Liver (tissue), 8 donors: ENCODE measurements at regions not wholly inside any gene's neighbourhood (a gene's known extent, or its start where the extent isn't known, plus 50 kb on each side); places are given as distances from the start of the nearest gene placed in this dataset.

Source experiments
- DNase-seq: peaks from one replicate; pipeline ENCODE4 v3.0.0-alpha.2; 2017; ENCODE audit warnings: low spot score
- H3K27ac ChIP-seq, 2 donors: one replicate each; pipeline ENCODE4 v1.7.0; 2013; ENCODE audit warnings: inconsistent platforms in 2 of 2, low read length in 2 of 2, control low read depth in 1 of 2, low read depth in 1 of 2, mild to moderate bottlenecking in 1 of 2
- H3K27me3 ChIP-seq, 4 donors: one replicate each; pipeline versions ENCODE4 v1.6.1 to v1.7.0; 2013; ENCODE audit warnings: low read length in 3 of 4, inconsistent platforms in 1 of 4, mild to moderate bottlenecking in 1 of 4, moderate library complexity in 1 of 4; ENCODE audit not compliant: control insufficient read depth in 4 of 4, insufficient read depth in 4 of 4
- H3K36me3 ChIP-seq, 4 donors: one replicate each; pipeline versions ENCODE4 v1.6.1 to v1.7.0; 2013; ENCODE audit warnings: low read length in 3 of 4, mild to moderate bottlenecking in 3 of 4, low read depth in 1 of 4, moderate library complexity in 1 of 4; ENCODE audit not compliant: control insufficient read depth in 4 of 4, insufficient read depth in 3 of 4
- H3K4me1 ChIP-seq, 4 donors: one replicate each; pipeline versions ENCODE4 v1.6.1 to v1.7.0; 2013; ENCODE audit warnings: low read length in 3 of 4, mild to moderate bottlenecking in 3 of 4, moderate library complexity in 1 of 4; ENCODE audit not compliant: control insufficient read depth in 4 of 4, insufficient read depth in 4 of 4
- H3K4me3 ChIP-seq, 3 donors: one replicate each; pipeline versions ENCODE4 v1.6.1 to v1.7.0; 2013; ENCODE audit warnings: low read length in 3 of 3, control low read depth in 1 of 3, low read depth in 1 of 3, mild to moderate bottlenecking in 1 of 3
- H3K9ac ChIP-seq, 2 donors: one replicate each; pipeline ENCODE4 v1.7.0; 2013; ENCODE audit warnings: low read length in 2 of 2, mild to moderate bottlenecking in 2 of 2, moderate library complexity in 2 of 2, control low read depth in 1 of 2, low read depth in 1 of 2
- H3K9me3 ChIP-seq, 4 donors: one replicate each; pipeline versions ENCODE4 v1.6.1 to v1.7.0; 2013; ENCODE audit warnings: low read length in 3 of 4; ENCODE audit not compliant: control insufficient read depth in 4 of 4
- EGR1 ChIP-seq, 2 donors: IDR thresholded peaks; 2 replicates each; pipeline ENCODE4 v1.6.1; 2016 to 2018; ENCODE audit warnings: antibody characterized with exemption in 2 of 2, low read depth in 2 of 2
- FOXA1 ChIP-seq: IDR thresholded peaks from 2 replicates; pipeline ENCODE4 v1.6.1; 2016; ENCODE audit warnings: antibody characterized with exemption
- FOXA2 ChIP-seq: IDR thresholded peaks from 2 replicates; pipeline ENCODE4 v1.6.1; 2016; ENCODE audit warnings: antibody characterized with exemption
- GABPA ChIP-seq, 2 donors: IDR thresholded peaks in 1 of 2; conservative IDR thresholded peaks in 1 of 2; 2 replicates each; pipeline ENCODE4 v1.6.1; 2016; ENCODE audit warnings: antibody characterized with exemption in 2 of 2, mild to moderate bottlenecking in 1 of 2, moderate library complexity in 1 of 2
- HNF4A ChIP-seq, 2 donors: conservative IDR thresholded peaks; 2 replicates each; pipeline ENCODE4 v1.6.1; 2016; ENCODE audit warnings: antibody characterized with exemption in 2 of 2, mild to moderate bottlenecking in 2 of 2
- HNF4G ChIP-seq: IDR thresholded peaks from 2 replicates; pipeline ENCODE4 v1.6.1; 2016; ENCODE audit warnings: antibody characterized with exemption
- JUND ChIP-seq, 2 donors: IDR thresholded peaks; 2 replicates each; pipeline ENCODE4 v1.6.1; 2016; ENCODE audit warnings: antibody characterized with exemption in 2 of 2
- NR2F2 ChIP-seq: IDR thresholded peaks from 2 replicates; pipeline ENCODE4 v1.6.1; 2016; ENCODE audit warnings: antibody characterized with exemption
- RAD21 ChIP-seq, 2 donors: IDR thresholded peaks; 2 replicates each; pipeline ENCODE4 v1.6.1; 2016; ENCODE audit warnings: antibody characterized with exemption in 2 of 2, mild to moderate bottlenecking in 2 of 2
- RXRA ChIP-seq, 2 donors: IDR thresholded peaks; 2 replicates each; pipeline ENCODE4 v1.6.1; 2017 to 2018; ENCODE audit warnings: antibody characterized with exemption in 2 of 2, mild to moderate bottlenecking in 1 of 2
- SP1 ChIP-seq: IDR thresholded peaks from 2 replicates; pipeline ENCODE4 v1.6.1; 2018; ENCODE audit warnings: antibody characterized with exemption, mild to moderate bottlenecking
- YY1 ChIP-seq: IDR thresholded peaks from 2 replicates; pipeline ENCODE4 v1.6.1; 2016; ENCODE audit warnings: antibody characterized with exemption, mild to moderate bottlenecking
- WGBS: extraction: QIAGEN DNeasy Blood & Tissue Kit; methylation state at CpG from one replicate; pipeline ENCODE4 v1.1.7; 2013; 5-methylcytosine and 5-hydroxymethylcytosine counted together
- TF ChIP-seq, protein P1 (sequence below): IDR thresholded peaks from 2 replicates; pipeline ENCODE4 v1.6.1; 2016; ENCODE audit warnings: antibody characterized with exemption
- TF ChIP-seq, protein P2 (sequence below): fragments of 150-350 bp; IDR thresholded peaks from 2 replicates; pipeline ENCODE4 v1.5.1; 2017; ENCODE audit warnings: improper control_type of control experiment, low read depth, low read length; ENCODE audit not compliant: missing input control
- TF ChIP-seq, protein P3 (sequence below): IDR thresholded peaks from 2 replicates; pipeline ENCODE4 v1.6.1; 2016; ENCODE audit warnings: antibody characterized with exemption
- TF ChIP-seq, protein P4 (sequence below): IDR thresholded peaks from 2 replicates; pipeline ENCODE4 v1.6.1; 2016; ENCODE audit warnings: antibody characterized with exemption, mild to moderate bottlenecking
- donor health status: healthy.
- donor health status: healthy.
- donor health status: healthy.
- donor health status: healthy.
- donor health status: healthy.

DNA sequence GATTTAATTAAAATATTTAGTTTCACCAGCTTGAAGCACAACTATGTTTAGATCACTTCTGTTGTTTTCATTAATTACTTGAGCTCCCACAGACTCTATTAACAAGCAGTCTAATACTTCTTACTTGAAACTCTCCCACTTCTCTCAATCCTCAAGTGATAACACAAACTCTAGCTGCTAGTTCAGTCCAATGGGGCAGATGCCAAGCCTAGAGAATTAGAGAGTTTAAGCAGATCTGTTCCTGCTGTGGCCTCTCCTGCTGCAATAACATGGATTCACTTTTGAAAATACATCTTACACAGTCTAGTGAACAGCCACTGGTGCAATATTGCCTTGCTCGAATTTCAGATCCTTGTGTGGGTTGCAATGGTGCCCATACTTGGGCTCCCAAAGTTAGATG lies 566.4 kb upstream of the SGO1 start:
- Histone ChIP-seq H3K4me3 (no peak overlapping the region), H3K9me3 (no peaks in the 10 kb centered on the region), H3K27me3 (no peaks in the 10 kb centered on the region), H3K36me3 (no peaks in the 10 kb centered on the region), H3K9ac (no peak overlapping the region), H3K27ac (no peak overlapping the region), H3K4me1 (no peaks in the 10 kb centered on the region)
- DNase-seq: no peak
- no peak for TF ChIP-seq HNF4G
- no peak for TF ChIP-seq JUND (IDR thresholded peaks at IDR 0.05)
- TF ChIP-seq EGR1 (IDR thresholded peaks at IDR 0.05; ENCODE audit: low read depth in 2 of 2): no peak
- TF ChIP-seq HNF4A (conservative IDR thresholded peaks at IDR 0.05): no peak
- TF ChIP-seq, protein P1, sequence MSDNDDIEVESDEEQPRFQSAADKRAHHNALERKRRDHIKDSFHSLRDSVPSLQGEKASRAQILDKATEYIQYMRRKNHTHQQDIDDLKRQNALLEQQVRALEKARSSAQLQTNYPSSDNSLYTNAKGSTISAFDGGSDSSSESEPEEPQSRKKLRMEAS: no peak
- TF ChIP-seq, protein P2, sequence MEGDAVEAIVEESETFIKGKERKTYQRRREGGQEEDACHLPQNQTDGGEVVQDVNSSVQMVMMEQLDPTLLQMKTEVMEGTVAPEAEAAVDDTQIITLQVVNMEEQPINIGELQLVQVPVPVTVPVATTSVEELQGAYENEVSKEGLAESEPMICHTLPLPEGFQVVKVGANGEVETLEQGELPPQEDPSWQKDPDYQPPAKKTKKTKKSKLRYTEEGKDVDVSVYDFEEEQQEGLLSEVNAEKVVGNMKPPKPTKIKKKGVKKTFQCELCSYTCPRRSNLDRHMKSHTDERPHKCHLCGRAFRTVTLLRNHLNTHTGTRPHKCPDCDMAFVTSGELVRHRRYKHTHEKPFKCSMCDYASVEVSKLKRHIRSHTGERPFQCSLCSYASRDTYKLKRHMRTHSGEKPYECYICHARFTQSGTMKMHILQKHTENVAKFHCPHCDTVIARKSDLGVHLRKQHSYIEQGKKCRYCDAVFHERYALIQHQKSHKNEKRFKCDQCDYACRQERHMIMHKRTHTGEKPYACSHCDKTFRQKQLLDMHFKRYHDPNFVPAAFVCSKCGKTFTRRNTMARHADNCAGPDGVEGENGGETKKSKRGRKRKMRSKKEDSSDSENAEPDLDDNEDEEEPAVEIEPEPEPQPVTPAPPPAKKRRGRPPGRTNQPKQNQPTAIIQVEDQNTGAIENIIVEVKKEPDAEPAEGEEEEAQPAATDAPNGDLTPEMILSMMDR: no peak
- TF ChIP-seq SP1: no peak
- no peak for TF ChIP-seq FOXA2
- TF ChIP-seq YY1: no peak
- TF ChIP-seq GABPA (IDR thresholded peaks at IDR 0.05 in 1 of 2, conservative IDR thresholded peaks at IDR 0.05 in 1 of 2): no peak
- TF ChIP-seq FOXA1: no peak
- TF ChIP-seq, protein P3, sequence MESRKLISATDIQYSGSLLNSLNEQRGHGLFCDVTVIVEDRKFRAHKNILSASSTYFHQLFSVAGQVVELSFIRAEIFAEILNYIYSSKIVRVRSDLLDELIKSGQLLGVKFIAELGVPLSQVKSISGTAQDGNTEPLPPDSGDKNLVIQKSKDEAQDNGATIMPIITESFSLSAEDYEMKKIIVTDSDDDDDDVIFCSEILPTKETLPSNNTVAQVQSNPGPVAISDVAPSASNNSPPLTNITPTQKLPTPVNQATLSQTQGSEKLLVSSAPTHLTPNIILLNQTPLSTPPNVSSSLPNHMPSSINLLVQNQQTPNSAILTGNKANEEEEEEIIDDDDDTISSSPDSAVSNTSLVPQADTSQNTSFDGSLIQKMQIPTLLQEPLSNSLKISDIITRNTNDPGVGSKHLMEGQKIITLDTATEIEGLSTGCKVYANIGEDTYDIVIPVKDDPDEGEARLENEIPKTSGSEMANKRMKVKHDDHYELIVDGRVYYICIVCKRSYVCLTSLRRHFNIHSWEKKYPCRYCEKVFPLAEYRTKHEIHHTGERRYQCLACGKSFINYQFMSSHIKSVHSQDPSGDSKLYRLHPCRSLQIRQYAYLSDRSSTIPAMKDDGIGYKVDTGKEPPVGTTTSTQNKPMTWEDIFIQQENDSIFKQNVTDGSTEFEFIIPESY: no peak
- TF ChIP-seq RAD21 (IDR thresholded peaks at IDR 0.05): no peak
- 61% methylated on average over 1 of the region's 1 CpG for WGBS

DNA sequence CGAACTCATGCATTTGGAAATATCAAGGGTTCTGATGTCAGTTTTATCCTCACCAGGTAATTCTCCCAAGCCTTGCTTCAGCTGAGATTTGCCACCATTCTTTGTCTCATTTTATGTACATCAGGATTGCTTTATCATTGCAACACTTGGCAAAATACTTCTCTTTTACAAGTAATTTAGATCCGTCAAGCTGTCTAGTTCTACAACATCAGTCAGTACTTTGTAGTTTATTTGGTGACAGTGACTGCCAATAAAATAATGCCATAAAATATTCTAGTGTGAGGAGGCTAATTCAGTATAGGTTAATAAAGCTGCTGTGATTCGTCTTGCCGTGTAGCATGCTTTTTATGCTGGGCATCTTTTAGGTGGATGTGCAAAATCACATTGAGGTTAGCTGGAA lies 565.3 kb upstream of the SGO1 start:
- TF ChIP-seq RXRA (IDR thresholded peaks at IDR 0.05): no peak
- TF ChIP-seq, protein P1: no peak
- TF ChIP-seq, protein P2: no peak
- TF ChIP-seq SP1: no peak
- no peak for TF ChIP-seq FOXA1
- TF ChIP-seq RAD21 (IDR thresholded peaks at IDR 0.05): no peak
- TF ChIP-seq EGR1 (IDR thresholded peaks at IDR 0.05; ENCODE audit: low read depth in 2 of 2): no peak
- TF ChIP-seq JUND (IDR thresholded peaks at IDR 0.05): no peak
- TF ChIP-seq, protein P3: no peak
- TF ChIP-seq FOXA2: no peak
- TF ChIP-seq, protein P4, sequence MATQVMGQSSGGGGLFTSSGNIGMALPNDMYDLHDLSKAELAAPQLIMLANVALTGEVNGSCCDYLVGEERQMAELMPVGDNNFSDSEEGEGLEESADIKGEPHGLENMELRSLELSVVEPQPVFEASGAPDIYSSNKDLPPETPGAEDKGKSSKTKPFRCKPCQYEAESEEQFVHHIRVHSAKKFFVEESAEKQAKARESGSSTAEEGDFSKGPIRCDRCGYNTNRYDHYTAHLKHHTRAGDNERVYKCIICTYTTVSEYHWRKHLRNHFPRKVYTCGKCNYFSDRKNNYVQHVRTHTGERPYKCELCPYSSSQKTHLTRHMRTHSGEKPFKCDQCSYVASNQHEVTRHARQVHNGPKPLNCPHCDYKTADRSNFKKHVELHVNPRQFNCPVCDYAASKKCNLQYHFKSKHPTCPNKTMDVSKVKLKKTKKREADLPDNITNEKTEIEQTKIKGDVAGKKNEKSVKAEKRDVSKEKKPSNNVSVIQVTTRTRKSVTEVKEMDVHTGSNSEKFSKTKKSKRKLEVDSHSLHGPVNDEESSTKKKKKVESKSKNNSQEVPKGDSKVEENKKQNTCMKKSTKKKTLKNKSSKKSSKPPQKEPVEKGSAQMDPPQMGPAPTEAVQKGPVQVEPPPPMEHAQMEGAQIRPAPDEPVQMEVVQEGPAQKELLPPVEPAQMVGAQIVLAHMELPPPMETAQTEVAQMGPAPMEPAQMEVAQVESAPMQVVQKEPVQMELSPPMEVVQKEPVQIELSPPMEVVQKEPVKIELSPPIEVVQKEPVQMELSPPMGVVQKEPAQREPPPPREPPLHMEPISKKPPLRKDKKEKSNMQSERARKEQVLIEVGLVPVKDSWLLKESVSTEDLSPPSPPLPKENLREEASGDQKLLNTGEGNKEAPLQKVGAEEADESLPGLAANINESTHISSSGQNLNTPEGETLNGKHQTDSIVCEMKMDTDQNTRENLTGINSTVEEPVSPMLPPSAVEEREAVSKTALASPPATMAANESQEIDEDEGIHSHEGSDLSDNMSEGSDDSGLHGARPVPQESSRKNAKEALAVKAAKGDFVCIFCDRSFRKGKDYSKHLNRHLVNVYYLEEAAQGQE: no peak
- no peak for TF ChIP-seq NR2F2
- Histone ChIP-seq H3K9ac (no peak overlapping the region), H3K9me3 (no peaks in the 10 kb centered on the region), H3K36me3 (no peaks in the 10 kb centered on the region), H3K4me3 (no peak overlapping the region), H3K27me3 (no peaks in the 10 kb centered on the region), H3K4me1 (no peaks in the 10 kb centered on the region), H3K27ac (no peak overlapping the region)
- 75% methylated on average over 4 of the region's 4 CpGs for WGBS
- no peak for DNase-seq
